ENCODE measurements at regions not wholly inside any gene's neighbourhood (a gene's known extent, or its start where the extent isn't known, plus 50 kb on each side); places are given as distances from the start of the nearest gene placed in this dataset.
A peak's percentile ranks its signal among the peaks of the same experiment; 100 is the strongest.

- peaks cover 0 to 5% of the 10 kb centered on the region in 2 donors for H3K27me3 Mint-ChIP-seq
- no peaks in the 10 kb centered on the region for H3K36me3 Mint-ChIP-seq
- ATAC-seq (replicated peaks) (no peak), DNase-seq (no peak)
- no peak overlapping the region for H3K27ac Mint-ChIP-seq
- H3K9me3 Mint-ChIP-seq: no peaks in the 10 kb centered on the region
- H3K4me3 Mint-ChIP-seq: no peak overlapping the region
- H3K4me1 Mint-ChIP-seq: peaks cover 12 to 21% of the 10 kb centered on the region in 2 donors
These were observed 207.3 kb downstream of the ARRDC4 start for GRCh38 chr15:98167722-98168268.

- Mint-ChIP-seq H3K36me3 (no peaks in the 10 kb centered on the region), H3K4me3 (no peak overlapping the region), H3K27me3 (peaks cover 0 to 5% of the 10 kb centered on the region in 2 donors), H3K9me3 (no peaks in the 10 kb centered on the region), H3K4me1 (peaks cover 5 to 8% of the 10 kb centered on the region in 2 donors), H3K27ac (no peak overlapping the region)
- ATAC-seq (replicated peaks): no peak
- no peak for DNase-seq
These were observed 209.0 kb downstream of the ARRDC4 start for GRCh38 chr15:98169551-98169950.

- DNase-seq: no peak
- Mint-ChIP-seq H3K9me3 (no peaks in the 10 kb centered on the region), H3K4me3 (no peak overlapping the region), H3K27ac (no peak overlapping the region), H3K36me3 (no peaks in the 10 kb centered on the region), H3K27me3 (peaks cover 8 to 15% of the 10 kb centered on the region in 2 donors), H3K4me1 (peaks cover 0 to 3% of the 10 kb centered on the region in 2 donors)
- no peak for ATAC-seq (replicated peaks)
These were observed 213.8 kb downstream of the ARRDC4 start for GRCh38 chr15:98174286-98174685.

- DNase-seq: no peak
- ATAC-seq (replicated peaks): no peak
- Mint-ChIP-seq H3K27ac (no peak overlapping the region), H3K27me3 (peaks cover 12 to 20% of the 10 kb centered on the region in 2 donors), H3K36me3 (no peaks in the 10 kb centered on the region), H3K4me3 (no peak overlapping the region), H3K9me3 (no peaks in the 10 kb centered on the region), H3K4me1 (peaks cover 0 to 3% of the 10 kb centered on the region in 2 donors)
These were observed 214.3 kb downstream of the ARRDC4 start for GRCh38 chr15:98174841-98175240.

GRCh38 chr15:98177966-98178592 lies 217.6 kb downstream of the ARRDC4 start:
- Mint-ChIP-seq H3K27me3 (peaks cover 12 to 20% of the 10 kb centered on the region in 2 donors), H3K9me3 (no peaks in the 10 kb centered on the region), H3K27ac (no peak overlapping the region), H3K4me1 (peaks cover 0 to 3% of the 10 kb centered on the region in 2 donors), H3K4me3 (no peak overlapping the region), H3K36me3 (no peaks in the 10 kb centered on the region)
- DNase-seq (peak; percentile 25), ATAC-seq (replicated peaks) (peak; percentile 77 to 80)

GRCh38 chr15:98178861-98179260 lies 218.4 kb downstream of the ARRDC4 start:
- Mint-ChIP-seq H3K4me3 (no peak overlapping the region), H3K9me3 (no peaks in the 10 kb centered on the region), H3K27ac (no peak overlapping the region), H3K27me3 (peaks cover 12 to 20% of the 10 kb centered on the region in 2 donors), H3K36me3 (no peaks in the 10 kb centered on the region), H3K4me1 (peaks cover 0 to 3% of the 10 kb centered on the region in 2 donors)
- ATAC-seq (replicated peaks) (no peak), DNase-seq (no peak)

GRCh38 chr15:98187549-98187948 lies 227.0 kb downstream of the ARRDC4 start:
- no peaks in the 10 kb centered on the region for H3K27me3 Mint-ChIP-seq
- ATAC-seq (replicated peaks) (no peak), DNase-seq (no peak)
- H3K36me3 Mint-ChIP-seq: no peaks in the 10 kb centered on the region
- no peaks in the 10 kb centered on the region for H3K4me1 Mint-ChIP-seq
- no peak overlapping the region for H3K27ac Mint-ChIP-seq
- H3K4me3 Mint-ChIP-seq: no peak overlapping the region
- H3K9me3 Mint-ChIP-seq: no peaks in the 10 kb centered on the region

GRCh38 chr15:98190914-98191313 lies 230.4 kb downstream of the ARRDC4 start:
- Mint-ChIP-seq H3K4me3 (no peak overlapping the region), H3K4me1 (no peaks in the 10 kb centered on the region), H3K27ac (no peak overlapping the region)

GRCh38 chr15:98195796-98196195 lies 235.3 kb downstream of the ARRDC4 start:
- Mint-ChIP-seq H3K4me1 (no peaks in the 10 kb centered on the region), H3K27ac (no peak overlapping the region), H3K4me3 (no peak overlapping the region), H3K27me3 (peaks cover 0 to 7% of the 10 kb centered on the region in 2 donors), H3K9me3 (no peaks in the 10 kb centered on the region), H3K36me3 (no peaks in the 10 kb centered on the region)
- DNase-seq (no peak), ATAC-seq (replicated peaks) (no peak)

More at GRCh38 chr15:98190914-98191313, 230.4 kb downstream of the ARRDC4 start:
- DNase-seq (no peak), ATAC-seq (replicated peaks) (no peak)
- no peaks in the 10 kb centered on the region for H3K9me3 Mint-ChIP-seq
- H3K27me3 Mint-ChIP-seq: peaks cover 0 to 7% of the 10 kb centered on the region in 2 donors
- no peaks in the 10 kb centered on the region for H3K36me3 Mint-ChIP-seq

- Mint-ChIP-seq H3K27ac (no peak overlapping the region), H3K9me3 (no peaks in the 10 kb centered on the region), H3K36me3 (no peaks in the 10 kb centered on the region), H3K4me1 (no peaks in the 10 kb centered on the region), H3K27me3 (peaks cover 1 to 7% of the 10 kb centered on the region in 2 donors), H3K4me3 (no peak overlapping the region)
- no peak for DNase-seq
- ATAC-seq (replicated peaks): no peak
These were observed 235.9 kb downstream of the ARRDC4 start for GRCh38 chr15:98196371-98196770.

GRCh38 chr15:98202256-98202655 lies 241.8 kb downstream of the ARRDC4 start:
- Mint-ChIP-seq H3K4me3 (no peak overlapping the region), H3K27ac (no peak overlapping the region), H3K27me3 (peaks cover 8 to 9% of the 10 kb centered on the region in 2 donors), H3K36me3 (no peaks in the 10 kb centered on the region), H3K4me1 (no peaks in the 10 kb centered on the region), H3K9me3 (peaks cover 0 to 1% of the 10 kb centered on the region in 2 donors)
- DNase-seq: no peak
- no peak for ATAC-seq (replicated peaks)

- peaks cover 18 to 19% of the 10 kb centered on the region in 2 donors for H3K27me3 Mint-ChIP-seq
- DNase-seq: no peak
- H3K4me1 Mint-ChIP-seq: no peaks in the 10 kb centered on the region
- no peak for ATAC-seq (replicated peaks)
- no peak overlapping the region for H3K4me3 Mint-ChIP-seq
- H3K27ac Mint-ChIP-seq: no peak overlapping the region
- H3K9me3 Mint-ChIP-seq: peaks cover 0 to 1% of the 10 kb centered on the region in 2 donors
- no peaks in the 10 kb centered on the region for H3K36me3 Mint-ChIP-seq
These were observed 243.6 kb downstream of the ARRDC4 start for GRCh38 chr15:98203872-98204660.

GRCh38 chr15:98207928-98208327 lies 247.4 kb downstream of the ARRDC4 start:
- ATAC-seq (replicated peaks) (no peak), DNase-seq (no peak)
- Mint-ChIP-seq H3K4me1 (no peaks in the 10 kb centered on the region), H3K4me3 (no peak overlapping the region), H3K27me3 (peaks cover 16 to 18% of the 10 kb centered on the region in 2 donors), H3K9me3 (peaks cover 0 to 1% of the 10 kb centered on the region in 2 donors), H3K36me3 (no peaks in the 10 kb centered on the region), H3K27ac (no peak overlapping the region)

- H3K4me3 Mint-ChIP-seq: no peak overlapping the region
- H3K27me3 Mint-ChIP-seq: no peaks in the 10 kb centered on the region
- no peak for ATAC-seq (replicated peaks)
- H3K27ac Mint-ChIP-seq: no peak overlapping the region
- no peaks in the 10 kb centered on the region for H3K36me3 Mint-ChIP-seq
- DNase-seq: no peak
- no peaks in the 10 kb centered on the region for H3K9me3 Mint-ChIP-seq
- no peaks in the 10 kb centered on the region for H3K4me1 Mint-ChIP-seq
These were observed 253.0 kb downstream of the ARRDC4 start for GRCh38 chr15:98213346-98213979.

Measured in stimulated activated naive B cell treated with anti-CD40 and anti-IgM and Interleukin-4, amounts not matched to agents 10 μg/mL and 1 μg/mL and 100 μg/mL, for 72 hours (primary cell).